WTC11 (cell line): ENCODE measurements at regions not wholly inside any gene's neighbourhood (a gene's known extent, or its start where the extent isn't known, plus 50 kb on each side); places are given as distances from the start of the nearest gene placed in this dataset.

Source experiments
- ATAC-seq: fragments of 200-7000 bp; cut with Tn5 transposase; 2 replicates; pipeline ENCODE4 v1.10.0; 2021; ENCODE audit warnings: mild to moderate bottlenecking, moderate library complexity
- CTCF ChIA-PET: fragments of 300-600 bp; sonication (Branson Sonifier 250); formaldehyde crosslinking; loops from one replicate; lab custom pipeline; 2021; ENCODE audit warnings: antibody characterized with exemption; lab: Charles Lee
- POLR2A ChIA-PET: fragments of 350-600 bp; sonication (Branson Sonifier 250); formaldehyde crosslinking; loops from one replicate; lab custom pipeline; 2021; ENCODE audit warnings: antibody characterized with exemption; lab: Charles Lee
- DNase-seq: peaks from one replicate; pipeline ENCODE4 v3.0.0; 2021; ENCODE audit warnings: low spot score
- H3K27ac Mint-ChIP-seq: 2 replicates; pipeline ENCODE4 v1.8.0; 2021; ENCODE audit warnings: mixed read lengths
- H3K27me3 Mint-ChIP-seq: 2 replicates; pipeline ENCODE4 v1.8.0; 2021; ENCODE audit warnings: low read depth, mild to moderate bottlenecking, moderate library complexity, mixed read lengths
- H3K36me3 Mint-ChIP-seq: 2 replicates; pipeline ENCODE4 v1.8.0; 2021; ENCODE audit warnings: mixed read lengths
- H3K4me1 Mint-ChIP-seq: 2 replicates; pipeline ENCODE4 v1.8.0; 2022; ENCODE audit warnings: mixed read lengths
- H3K4me3 Mint-ChIP-seq: 2 replicates; pipeline ENCODE4 v1.8.0; 2021; ENCODE audit warnings: mild to moderate bottlenecking, moderate library complexity, mixed read lengths
- H3K9me3 Mint-ChIP-seq: 2 replicates; pipeline ENCODE4 v1.8.0; 2021; ENCODE audit warnings: mixed read lengths
- ATF2 ChIP-seq: sonication (generic); formaldehyde crosslinking; IDR thresholded peaks from 2 replicates; pipeline ENCODE4 v1.8.1; 2022; ENCODE audit warnings: low read depth, missing genetic modification reagents, borderline replicate concordance
- ELF4 ChIP-seq: sonication (generic); formaldehyde crosslinking; IDR thresholded peaks from 2 replicates; pipeline ENCODE4 v1.8.1; 2022; ENCODE audit warnings: low read depth, mild to moderate bottlenecking, moderate library complexity, missing genetic modification reagents
- GTF2I ChIP-seq: fragments of 250-450 bp; sonication (Bioruptor Pico); conservative IDR thresholded peaks from 2 replicates; pipeline ENCODE4 v1.4.0; 2021; ENCODE audit warnings: mild to moderate bottlenecking
- NFATC4 ChIP-seq: fragments of 250-450 bp; sonication (Bioruptor Pico); IDR thresholded peaks from 2 replicates; pipeline ENCODE4 v1.9.0; 2021; ENCODE audit warnings: mild to moderate bottlenecking
- NFYB ChIP-seq: sonication (generic); formaldehyde crosslinking; conservative IDR thresholded peaks from 2 replicates; pipeline ENCODE4 v1.8.0; 2022; ENCODE audit warnings: low read depth, missing genetic modification reagents
- NR1H2 ChIP-seq: sonication (generic); formaldehyde crosslinking; IDR thresholded peaks from 2 replicates; pipeline ENCODE4 v1.9.0; 2021; ENCODE audit warnings: mild to moderate bottlenecking, moderate library complexity, missing genetic modification reagents
- NR2C2 ChIP-seq: sonication (generic); formaldehyde crosslinking; IDR thresholded peaks from 2 replicates; pipeline ENCODE4 v1.8.0; 2022; ENCODE audit warnings: mild to moderate bottlenecking, missing genetic modification reagents
- NR3C1 ChIP-seq: sonication (generic); formaldehyde crosslinking; conservative IDR thresholded peaks from 2 replicates; pipeline ENCODE4 v1.8.1; 2023; ENCODE audit warnings: low read depth, mild to moderate bottlenecking, missing genetic modification reagents
- PRRX2 ChIP-seq: fragments of 250-450 bp; sonication (Bioruptor Pico); IDR thresholded peaks from 2 replicates; pipeline ENCODE4 v1.8.0; 2021; ENCODE audit warnings: mild to moderate bottlenecking
- TP53 ChIP-seq: sonication (generic); formaldehyde crosslinking; IDR thresholded peaks from 2 replicates; pipeline ENCODE4 v1.8.1; 2023; ENCODE audit warnings: mild to moderate bottlenecking, missing genetic modification reagents
- USF2 ChIP-seq: sonication (generic); formaldehyde crosslinking; IDR thresholded peaks from 2 replicates; pipeline ENCODE4 v1.8.1; 2023; ENCODE audit warnings: mild to moderate bottlenecking, missing genetic modification reagents, moderate library complexity
- ZNF281 ChIP-seq: sonication (generic); formaldehyde crosslinking; IDR thresholded peaks from 2 replicates; pipeline ENCODE4 v1.8.0; 2023; ENCODE audit warnings: mild to moderate bottlenecking, missing genetic modification reagents
- TF ChIP-seq, protein P1 (sequence below): fragments of 250-450 bp; sonication (Bioruptor Pico); IDR thresholded peaks from 2 replicates; pipeline ENCODE4 v1.9.0; 2021; ENCODE audit warnings: mild to moderate bottlenecking
- TF ChIP-seq, protein P2 (sequence below): sonication (generic); formaldehyde crosslinking; IDR thresholded peaks from 2 replicates; pipeline ENCODE4 v1.8.1; 2023; ENCODE audit warnings: mild to moderate bottlenecking, missing genetic modification reagents, borderline replicate concordance

GRCh38 chr21:20004367-20004766 lies 993.8 kb upstream of the NCAM2 start:
- DNase-seq (no peak), ATAC-seq (no peak)
- Mint-ChIP-seq H3K27ac (no peak overlapping the region), H3K27me3 (no peaks in the 10 kb centered on the region; the same call in 1 of the 2 replicates), H3K9me3 (peaks cover 6% of the 10 kb centered on the region), H3K4me3 (no peak overlapping the region), H3K36me3 (peaks cover 2% of the 10 kb centered on the region; the same call in 1 of the 2 replicates), H3K4me1 (no peaks in the 10 kb centered on the region)
- TF ChIP-seq TP53 (CRISPR knock-in tag): no peak
- TF ChIP-seq ELF4 (CRISPR knock-in tag): no peak
- TF ChIP-seq NR2C2 (CRISPR knock-in tag): no peak
- no peak for TF ChIP-seq NFATC4 (CRISPR knock-in tag)
- no peak for TF ChIP-seq NFYB (CRISPR knock-in tag)
- no peak for TF ChIP-seq USF2 (CRISPR knock-in tag)
- ChIA-PET POLR2A (no interaction called here), CTCF (no interaction called here)

DNA sequence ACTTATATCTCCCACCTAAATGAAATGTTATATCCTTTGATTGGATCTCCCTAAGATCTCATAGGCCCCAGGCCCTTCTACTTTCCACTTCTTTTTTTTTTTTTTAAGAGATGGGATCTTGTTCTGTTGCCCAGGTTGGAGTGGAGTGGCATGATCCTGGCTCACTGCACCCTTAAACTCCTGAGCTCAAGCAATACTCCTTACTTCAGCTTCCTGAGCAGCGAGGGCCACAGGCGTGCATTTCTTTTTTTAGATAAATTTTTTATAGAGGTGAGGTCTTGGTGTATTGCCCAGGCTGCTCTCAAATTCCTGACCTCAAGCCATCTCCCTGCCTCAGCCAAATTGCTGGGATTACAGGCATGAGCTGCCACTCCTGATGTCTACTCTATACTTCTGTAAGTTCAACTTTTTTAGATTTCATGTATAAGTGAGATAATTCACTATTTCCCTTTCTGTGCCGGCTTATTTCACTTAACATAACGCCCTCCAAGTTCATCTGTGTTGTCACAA lies 987.5 kb upstream of the NCAM2 start:
- 0 out of 2 replicates have a peak, but pooled peaks cover 2% of the 10 kb centered on the region for H3K36me3 Mint-ChIP-seq
- H3K4me1 Mint-ChIP-seq: peaks cover 8% of the 10 kb centered on the region
- ATAC-seq: no peak
- no peak overlapping the region for H3K27ac Mint-ChIP-seq
- ChIA-PET POLR2A (no interaction called here), CTCF (interaction anchor here (0.7 kb wide), 1 partner anchor 29 kb away, joined by 3 read pairs; no protein-coding TSS in a partner anchor)
- TF ChIP-seq ZNF281 (CRISPR knock-in tag) (no peak), GTF2I (no peak)
- TF ChIP-seq, protein P1, sequence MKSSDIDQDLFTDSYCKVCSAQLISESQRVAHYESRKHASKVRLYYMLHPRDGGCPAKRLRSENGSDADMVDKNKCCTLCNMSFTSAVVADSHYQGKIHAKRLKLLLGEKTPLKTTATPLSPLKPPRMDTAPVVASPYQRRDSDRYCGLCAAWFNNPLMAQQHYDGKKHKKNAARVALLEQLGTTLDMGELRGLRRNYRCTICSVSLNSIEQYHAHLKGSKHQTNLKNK (CRISPR knock-in tag): no peak
- no peaks in the 10 kb centered on the region for H3K9me3 Mint-ChIP-seq
- DNase-seq: no peak
- no peaks in the 10 kb centered on the region; the same call in 1 of the 2 replicates for H3K27me3 Mint-ChIP-seq
- H3K4me3 Mint-ChIP-seq: no peak overlapping the region

- 0 out of 2 replicates have a peak, but pooled peaks cover 2% of the 10 kb centered on the region for H3K36me3 Mint-ChIP-seq
- no peak overlapping the region for H3K4me3 Mint-ChIP-seq
- ChIA-PET POLR2A (no interaction called here), CTCF (no interaction called here)
- H3K27ac Mint-ChIP-seq: no peak overlapping the region
- no peaks in the 10 kb centered on the region; the same call in 1 of the 2 replicates for H3K27me3 Mint-ChIP-seq
- ATAC-seq: no peak
- no peaks in the 10 kb centered on the region for H3K9me3 Mint-ChIP-seq
- H3K4me1 Mint-ChIP-seq: peaks cover 29% of the 10 kb centered on the region
- TF ChIP-seq NR1H2 (CRISPR knock-in tag) (no peak), NR3C1 (no peak), ATF2 (CRISPR knock-in tag) (no peak), PRRX2 (CRISPR knock-in tag) (no peak)
- TF ChIP-seq, protein P2, sequence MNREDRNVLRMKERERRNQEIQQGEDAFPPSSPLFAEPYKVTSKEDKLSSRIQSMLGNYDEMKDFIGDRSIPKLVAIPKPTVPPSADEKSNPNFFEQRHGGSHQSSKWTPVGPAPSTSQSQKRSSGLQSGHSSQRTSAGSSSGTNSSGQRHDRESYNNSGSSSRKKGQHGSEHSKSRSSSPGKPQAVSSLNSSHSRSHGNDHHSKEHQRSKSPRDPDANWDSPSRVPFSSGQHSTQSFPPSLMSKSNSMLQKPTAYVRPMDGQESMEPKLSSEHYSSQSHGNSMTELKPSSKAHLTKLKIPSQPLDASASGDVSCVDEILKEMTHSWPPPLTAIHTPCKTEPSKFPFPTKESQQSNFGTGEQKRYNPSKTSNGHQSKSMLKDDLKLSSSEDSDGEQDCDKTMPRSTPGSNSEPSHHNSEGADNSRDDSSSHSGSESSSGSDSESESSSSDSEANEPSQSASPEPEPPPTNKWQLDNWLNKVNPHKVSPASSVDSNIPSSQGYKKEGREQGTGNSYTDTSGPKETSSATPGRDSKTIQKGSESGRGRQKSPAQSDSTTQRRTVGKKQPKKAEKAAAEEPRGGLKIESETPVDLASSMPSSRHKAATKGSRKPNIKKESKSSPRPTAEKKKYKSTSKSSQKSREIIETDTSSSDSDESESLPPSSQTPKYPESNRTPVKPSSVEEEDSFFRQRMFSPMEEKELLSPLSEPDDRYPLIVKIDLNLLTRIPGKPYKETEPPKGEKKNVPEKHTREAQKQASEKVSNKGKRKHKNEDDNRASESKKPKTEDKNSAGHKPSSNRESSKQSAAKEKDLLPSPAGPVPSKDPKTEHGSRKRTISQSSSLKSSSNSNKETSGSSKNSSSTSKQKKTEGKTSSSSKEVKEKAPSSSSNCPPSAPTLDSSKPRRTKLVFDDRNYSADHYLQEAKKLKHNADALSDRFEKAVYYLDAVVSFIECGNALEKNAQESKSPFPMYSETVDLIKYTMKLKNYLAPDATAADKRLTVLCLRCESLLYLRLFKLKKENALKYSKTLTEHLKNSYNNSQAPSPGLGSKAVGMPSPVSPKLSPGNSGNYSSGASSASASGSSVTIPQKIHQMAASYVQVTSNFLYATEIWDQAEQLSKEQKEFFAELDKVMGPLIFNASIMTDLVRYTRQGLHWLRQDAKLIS (CRISPR knock-in tag): no peak
- DNase-seq: no peak
Measured at GRCh38 chr21:20013851-20014250, 984.4 kb upstream of the NCAM2 start.
